Neural cell (in vitro differentiated cells): ENCODE measurements at regions not wholly inside any gene's neighbourhood (a gene's known extent, or its start where the extent isn't known, plus 50 kb on each side); places are given as distances from the start of the nearest gene placed in this dataset.

Experiments used
- CTCF ChIP-seq: fragments of 450-650 bp; IDR thresholded peaks from 2 replicates; pipeline ENCODE4 v1.5.1; 2014; ENCODE audit warnings: antibody characterized with exemption, mild to moderate bottlenecking, moderate library complexity; ENCODE audit not compliant: poor library complexity, severe bottlenecking
- EP300 ChIP-seq: fragments of 450-650 bp; conservative IDR thresholded peaks from 2 replicates; pipeline ENCODE4 v1.6.1; 2014; ENCODE audit warnings: antibody characterized with exemption, mild to moderate bottlenecking, moderate library complexity; ENCODE audit not compliant: poor library complexity, severe bottlenecking
- EZH2 ChIP-seq: fragments of 200-600, 300-800 bp; shearing (Covaris generic), sonication (generic); IDR thresholded peaks from 2 replicates; pipeline ENCODE4 v1.6.1; 2014; ENCODE audit warnings: antibody characterized with exemption, low read length, borderline replicate concordance, mild to moderate bottlenecking; ENCODE audit not compliant: insufficient read depth, poor library complexity, severe bottlenecking
- MXI1 ChIP-seq: fragments of 450-650 bp; conservative IDR thresholded peaks from 2 replicates; pipeline ENCODE4 v1.6.1; 2014; ENCODE audit warnings: antibody characterized with exemption, mild to moderate bottlenecking; ENCODE audit not compliant: poor library complexity, severe bottlenecking
- POLR2AphosphoS5 ChIP-seq: IDR thresholded peaks from 2 replicates; pipeline ENCODE4 v1.6.1; 2012
- RAD21 ChIP-seq: fragments of 450-650 bp; conservative IDR thresholded peaks from 2 replicates; pipeline ENCODE4 v1.6.1; 2014; ENCODE audit warnings: antibody characterized with exemption, mild to moderate bottlenecking, moderate library complexity
- REST ChIP-seq: IDR thresholded peaks from 2 replicates; pipeline ENCODE4 v1.6.1; 2012; ENCODE audit warnings: borderline replicate concordance

- TF ChIP-seq CTCF, result no peak
- no peak for TF ChIP-seq POLR2AphosphoS5
- no peak for TF ChIP-seq REST
- no peak for TF ChIP-seq MXI1
- TF ChIP-seq EZH2, result no peak
- TF ChIP-seq RAD21, result no peak
- TF ChIP-seq EP300, result no peak
Observed at GRCh38 chr9:88766778-88767503, 224.3 kb upstream of the S1PR3 start.
